Neuronal stem cell (in vitro differentiated cells): ENCODE measurements at regions not wholly inside any gene's neighbourhood (a gene's known extent, or its start where the extent isn't known, plus 50 kb on each side); places are given as distances from the start of the nearest gene placed in this dataset.

Source experiments
- DNase-seq: peaks from one replicate; pipeline ENCODE4 v3.0.0-alpha.2; 2013; ENCODE audit warnings: low spot score
- H2AFZ ChIP-seq: one replicate; pipeline ENCODE4 v1.6.1; 2013; ENCODE audit warnings: mild to moderate bottlenecking, low read length, inconsistent platforms
- H2AK5ac ChIP-seq: 2 replicates; pipeline ENCODE4 v1.6.1; 2013; ENCODE audit warnings: low read depth, mild to moderate bottlenecking, inconsistent platforms, low read length, moderate library complexity, mixed read lengths
- H2BK120ac ChIP-seq: 2 replicates; pipeline ENCODE4 v1.6.1; 2013; ENCODE audit warnings: low read depth, mild to moderate bottlenecking, inconsistent platforms, low read length, moderate library complexity, mixed read lengths
- H2BK12ac ChIP-seq: one replicate; pipeline ENCODE4 v1.6.1; 2013; ENCODE audit warnings: low read length, inconsistent platforms
- H2BK15ac ChIP-seq: 2 replicates; pipeline ENCODE4 v1.6.1; 2013; ENCODE audit warnings: mild to moderate bottlenecking, low read length, inconsistent platforms, mixed read lengths
- H2BK5ac ChIP-seq: one replicate; pipeline ENCODE4 v1.6.1; 2013; ENCODE audit warnings: inconsistent platforms, mild to moderate bottlenecking, low read length, moderate library complexity
- H3K14ac ChIP-seq: one replicate; pipeline ENCODE4 v1.6.1; 2013; ENCODE audit warnings: low read length, inconsistent platforms
- H3K18ac ChIP-seq: 2 replicates; pipeline ENCODE4 v1.6.1; 2013; ENCODE audit warnings: low read length, inconsistent platforms
- H3K23ac ChIP-seq: 2 replicates; pipeline ENCODE4 v1.6.1; 2013; ENCODE audit warnings: low read depth, mild to moderate bottlenecking, mixed read lengths, low read length, inconsistent platforms; ENCODE audit not compliant: poor library complexity
- H3K27ac ChIP-seq: replicated peaks from 3 replicates; pipeline ENCODE4 v1.5.1; 2013; ENCODE audit warnings: low read length, inconsistent platforms
- H3K27me3 ChIP-seq, 3 experiments: 2 replicates each; pipeline ENCODE4 v1.6.1; 2013; ENCODE audit warnings: low read length in 3 of 3, mild to moderate bottlenecking in 2 of 3, inconsistent platforms in 1 of 3, low read depth in 1 of 3, mixed read lengths in 1 of 3, moderate library complexity in 1 of 3; ENCODE audit not compliant: control insufficient read depth in 3 of 3, insufficient read depth in 3 of 3
- H3K36me3 ChIP-seq, 2 donors: replicated peaks in 1 of 2; 2 replicates each; pipeline ENCODE4 v1.6.1; 2013; ENCODE audit warnings: low read length in 2 of 2; ENCODE audit not compliant: control insufficient read depth in 2 of 2, insufficient read depth in 2 of 2
- H3K4ac ChIP-seq: 2 replicates; pipeline ENCODE4 v1.6.1; 2013; ENCODE audit warnings: inconsistent platforms, mild to moderate bottlenecking, low read length, moderate library complexity
- H3K4me1 ChIP-seq, 2 donors: 1 replicate in 1 of 2; 2 replicates in 1 of 2; pipeline ENCODE4 v1.6.1; 2013; ENCODE audit warnings: low read length in 2 of 2, low read depth in 1 of 2; ENCODE audit not compliant: control insufficient read depth in 2 of 2, insufficient read depth in 1 of 2
- H3K4me2 ChIP-seq: one replicate; pipeline ENCODE4 v1.6.1; 2013; ENCODE audit warnings: mild to moderate bottlenecking, low read length, inconsistent platforms; ENCODE audit not compliant: insufficient read depth, poor library complexity, severe bottlenecking
- H3K4me3 ChIP-seq, 2 donors: 2 replicates each; pipeline ENCODE4 v1.5.1; 2013; ENCODE audit warnings: low read length in 2 of 2, mild to moderate bottlenecking in 2 of 2, inconsistent platforms in 1 of 2, moderate library complexity in 1 of 2
- H3K79me1 ChIP-seq: one replicate; pipeline ENCODE4 v1.6.1; 2013; ENCODE audit warnings: low read depth, mild to moderate bottlenecking, inconsistent platforms, low read length, moderate library complexity
- H3K9ac ChIP-seq: one replicate; pipeline ENCODE4 v1.6.1; 2013; ENCODE audit warnings: mild to moderate bottlenecking, low read depth, low read length, inconsistent platforms; ENCODE audit not compliant: poor library complexity
- H3K9me3 ChIP-seq, 2 donors: replicated peaks in 1 of 2; 2 replicates each; pipeline versions ENCODE3 to v1.6.1; 2013; ENCODE audit warnings: low read length in 2 of 2, mild to moderate bottlenecking in 2 of 2, inconsistent platforms in 1 of 2, low read depth in 1 of 2, mixed read lengths in 1 of 2, moderate library complexity in 1 of 2; ENCODE audit not compliant: control insufficient read depth in 2 of 2, insufficient read depth in 1 of 2
- H4K8ac ChIP-seq: one replicate; pipeline ENCODE4 v1.6.1; 2013; ENCODE audit warnings: low read depth, mild to moderate bottlenecking, inconsistent platforms, low read length, moderate library complexity
- H4K91ac ChIP-seq: one replicate; pipeline ENCODE4 v1.6.1; 2013; ENCODE audit warnings: low read length, low read depth, mild to moderate bottlenecking, inconsistent platforms; ENCODE audit not compliant: poor library complexity
- WGBS, 2 donors: extraction: QIAGEN DNeasy Blood & Tissue Kit; methylation state at CpG; one replicate each; pipeline ENCODE4 v1.1.7; 2013; ENCODE audit warnings: missing lambda C conversion rate in 2 of 2, mixed read lengths in 1 of 2; ENCODE audit not compliant: insufficient read length in 2 of 2, insufficient replicate concordance in 1 of 2; ENCODE audit errors: extremely low coverage in 2 of 2; 5-methylcytosine and 5-hydroxymethylcytosine counted together

GRCh38 chr1:67991546-67991945, 58.9 kb downstream of the DIRAS3 start:
- H3K27ac ChIP-seq: no peak overlapping the region
- H3K9ac ChIP-seq: no peak overlapping the region
- no peak for DNase-seq
- no peak overlapping the region for H3K18ac ChIP-seq
- H2BK15ac ChIP-seq: no peak overlapping the region
- H2BK120ac ChIP-seq: no peak overlapping the region
- H3K23ac ChIP-seq: no peak overlapping the region
- H2BK5ac ChIP-seq: no peak overlapping the region
- H3K9me3 ChIP-seq: peaks cover 0 to 6% of the 10 kb centered on the region in 2 donors
- H3K4me1 ChIP-seq: no peaks in the 10 kb centered on the region
- H4K8ac ChIP-seq: no peak overlapping the region
- no peak overlapping the region for H3K4me2 ChIP-seq
- no peak overlapping the region for H2BK12ac ChIP-seq
- H3K14ac ChIP-seq: no peak overlapping the region
- no peaks in the 10 kb centered on the region for H3K79me1 ChIP-seq
- no peak overlapping the region for H3K4ac ChIP-seq
- no peak overlapping the region for H2AK5ac ChIP-seq
- no peak overlapping the region for H4K91ac ChIP-seq
- H2AFZ ChIP-seq: no peak overlapping the region
- no CpG with 5 or more reads among the region's 5 CpGs for WGBS, 2 donors
- H3K4me3 ChIP-seq: no peak overlapping the region
- H3K36me3 ChIP-seq: no peaks in the 10 kb centered on the region
- H3K27me3 ChIP-seq: no peaks in the 10 kb centered on the region

- Histone ChIP-seq H3K36me3 (no peaks in the 10 kb centered on the region), H2BK12ac (no peak overlapping the region), H3K4me3 (no peak overlapping the region), H4K8ac (no peak overlapping the region), H2BK15ac (no peak overlapping the region), H3K23ac (no peak overlapping the region), H3K27me3 (no peaks in the 10 kb centered on the region), H2AFZ (no peak overlapping the region), H3K4me2 (no peak overlapping the region), H4K91ac (no peak overlapping the region), H3K9me3 (no peaks in the 10 kb centered on the region), H2BK5ac (no peak overlapping the region), H3K27ac (no peak overlapping the region), H3K79me1 (no peaks in the 10 kb centered on the region), H2AK5ac (no peak overlapping the region), H3K4me1 (no peaks in the 10 kb centered on the region), H3K18ac (no peak overlapping the region), H3K14ac (no peak overlapping the region), H3K9ac (no peak overlapping the region), H3K4ac (no peak overlapping the region), H2BK120ac (no peak overlapping the region)
- no CpG with 5 or more reads among the region's 5 CpGs for WGBS, 2 donors
- DNase-seq: no peak
These were observed 62.4 kb downstream of the DIRAS3 start for GRCh38 chr1:67988066-67988465.

- no peaks in the 10 kb centered on the region for H3K27me3 ChIP-seq
- no peak overlapping the region for H3K23ac ChIP-seq
- no peak overlapping the region for H2BK5ac ChIP-seq
- no peak overlapping the region for H2BK15ac ChIP-seq
- no peak overlapping the region for H3K27ac ChIP-seq
- no peak overlapping the region for H3K4ac ChIP-seq
- no peaks in the 10 kb centered on the region for H3K4me1 ChIP-seq
- no peaks in the 10 kb centered on the region for H3K9me3 ChIP-seq
- H3K4me3 ChIP-seq: no peak overlapping the region
- H3K9ac ChIP-seq: no peak overlapping the region
- no peak overlapping the region for H3K4me2 ChIP-seq
- no peak overlapping the region for H2BK12ac ChIP-seq
- no peak overlapping the region for H4K91ac ChIP-seq
- H2AK5ac ChIP-seq: no peak overlapping the region
- no peak overlapping the region for H3K18ac ChIP-seq
- H4K8ac ChIP-seq: no peak overlapping the region
- DNase-seq: no peak
- H2BK120ac ChIP-seq: no peak overlapping the region
- H2AFZ ChIP-seq: no peak overlapping the region
- WGBS, 2 donors: no CpG with 5 or more reads among the region's 13 CpGs
- no peak overlapping the region for H3K14ac ChIP-seq
- no peaks in the 10 kb centered on the region for H3K79me1 ChIP-seq
- H3K36me3 ChIP-seq: no peaks in the 10 kb centered on the region
These were observed 63.2 kb downstream of the DIRAS3 start for GRCh38 chr1:67987046-67987799.

GRCh38 chr1:67983867-67984266, 66.6 kb downstream of the DIRAS3 start:
- H3K18ac ChIP-seq: no peak overlapping the region
- H3K23ac ChIP-seq: no peak overlapping the region
- H3K9ac ChIP-seq: no peak overlapping the region
- no peaks in the 10 kb centered on the region for H3K9me3 ChIP-seq
- no peak overlapping the region for H2BK5ac ChIP-seq
- H3K4ac ChIP-seq: no peak overlapping the region
- no peaks in the 10 kb centered on the region for H3K27me3 ChIP-seq
- no peaks in the 10 kb centered on the region for H3K79me1 ChIP-seq
- no peak overlapping the region for H2BK12ac ChIP-seq
- DNase-seq: no peak
- no peak overlapping the region for H4K8ac ChIP-seq
- no peak overlapping the region for H3K4me3 ChIP-seq
- H3K36me3 ChIP-seq: no peaks in the 10 kb centered on the region
- H3K27ac ChIP-seq: no peak overlapping the region
- no CpG with 5 or more reads among the region's 1 CpG for WGBS, 2 donors
- H3K4me1 ChIP-seq: peaks cover 0 to 4% of the 10 kb centered on the region in 2 donors
- no peak overlapping the region for H2BK120ac ChIP-seq
- H2AFZ ChIP-seq: no peak overlapping the region
- no peak overlapping the region for H2BK15ac ChIP-seq
- H3K4me2 ChIP-seq: no peak overlapping the region
- H4K91ac ChIP-seq: no peak overlapping the region
- H3K14ac ChIP-seq: no peak overlapping the region
- no peak overlapping the region for H2AK5ac ChIP-seq
